ENCODE measurements at regions not wholly inside any gene's neighbourhood (a gene's known extent, or its start where the extent isn't known, plus 50 kb on each side); places are given as distances from the start of the nearest gene placed in this dataset.

DNA sequence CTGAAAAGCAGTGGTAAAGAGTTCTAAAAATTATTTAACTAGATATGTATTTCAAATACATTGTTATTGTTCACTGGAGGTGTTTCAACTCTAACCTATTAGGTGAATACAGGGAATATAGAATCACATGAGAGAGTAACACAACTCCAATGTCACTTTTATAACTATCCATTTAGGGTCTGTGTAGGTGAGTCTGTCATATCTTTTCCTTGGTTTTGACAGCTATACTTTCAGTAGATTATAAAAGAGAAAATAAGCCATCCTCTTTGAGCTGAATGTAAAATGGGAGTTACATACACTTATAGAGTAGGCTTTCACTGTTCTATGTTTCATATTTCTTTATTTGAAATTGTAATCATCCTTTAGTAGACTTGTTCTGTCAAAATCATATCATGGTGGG is 2321.0 kb downstream of the PCDH9 start:
- H3K4me3 ChIP-seq (ENCODE audit: low read depth, low read length): no peak overlapping the region
- TF ChIP-seq, protein P1, sequence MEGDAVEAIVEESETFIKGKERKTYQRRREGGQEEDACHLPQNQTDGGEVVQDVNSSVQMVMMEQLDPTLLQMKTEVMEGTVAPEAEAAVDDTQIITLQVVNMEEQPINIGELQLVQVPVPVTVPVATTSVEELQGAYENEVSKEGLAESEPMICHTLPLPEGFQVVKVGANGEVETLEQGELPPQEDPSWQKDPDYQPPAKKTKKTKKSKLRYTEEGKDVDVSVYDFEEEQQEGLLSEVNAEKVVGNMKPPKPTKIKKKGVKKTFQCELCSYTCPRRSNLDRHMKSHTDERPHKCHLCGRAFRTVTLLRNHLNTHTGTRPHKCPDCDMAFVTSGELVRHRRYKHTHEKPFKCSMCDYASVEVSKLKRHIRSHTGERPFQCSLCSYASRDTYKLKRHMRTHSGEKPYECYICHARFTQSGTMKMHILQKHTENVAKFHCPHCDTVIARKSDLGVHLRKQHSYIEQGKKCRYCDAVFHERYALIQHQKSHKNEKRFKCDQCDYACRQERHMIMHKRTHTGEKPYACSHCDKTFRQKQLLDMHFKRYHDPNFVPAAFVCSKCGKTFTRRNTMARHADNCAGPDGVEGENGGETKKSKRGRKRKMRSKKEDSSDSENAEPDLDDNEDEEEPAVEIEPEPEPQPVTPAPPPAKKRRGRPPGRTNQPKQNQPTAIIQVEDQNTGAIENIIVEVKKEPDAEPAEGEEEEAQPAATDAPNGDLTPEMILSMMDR (IDR thresholded peaks at IDR 0.05; ENCODE audit: borderline replicate concordance, insufficient read depth, low read depth, low read length): no peak

GRCh38 chr13:64900039-64900438 is 2330.1 kb downstream of the PCDH9 start:
- H3K4me3 ChIP-seq (ENCODE audit: low read depth, low read length): no peak overlapping the region
- TF ChIP-seq, protein P1 (IDR thresholded peaks at IDR 0.05; ENCODE audit: borderline replicate concordance, insufficient read depth, low read depth, low read length): no peak

DNA sequence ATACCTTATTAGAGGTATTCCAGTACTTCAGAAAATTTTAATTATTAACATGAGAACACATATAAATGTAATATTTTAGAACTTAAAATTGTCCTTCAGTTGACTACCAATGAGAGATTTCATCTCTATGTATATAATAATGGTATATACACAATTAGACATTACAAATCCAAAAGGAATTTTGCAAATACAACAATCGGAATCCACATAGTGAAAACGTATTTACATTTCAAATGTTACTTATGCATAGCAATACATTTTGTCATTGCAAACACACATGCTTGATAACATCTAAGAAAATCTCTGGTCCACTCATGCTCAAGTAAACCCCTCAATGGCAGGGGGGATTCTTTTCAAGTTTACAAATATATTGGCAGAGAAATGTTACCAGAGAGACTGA is 2345.2 kb downstream of the PCDH9 start:
- H3K4me3 ChIP-seq (ENCODE audit: low read depth, low read length): no peak overlapping the region
- TF ChIP-seq, protein P1 (IDR thresholded peaks at IDR 0.05; ENCODE audit: borderline replicate concordance, insufficient read depth, low read depth, low read length): no peak

DNA sequence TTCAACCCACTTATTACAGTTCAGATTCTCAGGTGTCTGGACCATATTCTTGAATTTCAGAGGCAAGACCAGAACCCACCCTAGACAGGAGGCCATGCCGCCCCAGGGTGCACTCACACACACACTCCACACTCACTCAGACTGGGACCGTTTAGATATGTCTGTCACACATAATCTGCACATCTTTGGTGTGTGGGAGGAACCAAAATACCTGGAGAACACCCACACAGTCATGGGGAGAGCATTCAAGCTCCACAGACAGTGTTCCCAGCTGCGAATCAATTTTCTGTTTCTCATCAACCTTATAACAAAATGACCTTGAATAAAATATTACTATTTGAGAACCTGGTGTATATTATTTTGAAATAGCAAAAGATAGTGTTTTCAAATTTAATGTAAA is 2353.0 kb downstream of the PCDH9 start:
- H3K4me3 ChIP-seq (ENCODE audit: low read depth, low read length): no peak overlapping the region
- TF ChIP-seq, protein P1 (IDR thresholded peaks at IDR 0.05; ENCODE audit: borderline replicate concordance, insufficient read depth, low read depth, low read length): no peak

DNA sequence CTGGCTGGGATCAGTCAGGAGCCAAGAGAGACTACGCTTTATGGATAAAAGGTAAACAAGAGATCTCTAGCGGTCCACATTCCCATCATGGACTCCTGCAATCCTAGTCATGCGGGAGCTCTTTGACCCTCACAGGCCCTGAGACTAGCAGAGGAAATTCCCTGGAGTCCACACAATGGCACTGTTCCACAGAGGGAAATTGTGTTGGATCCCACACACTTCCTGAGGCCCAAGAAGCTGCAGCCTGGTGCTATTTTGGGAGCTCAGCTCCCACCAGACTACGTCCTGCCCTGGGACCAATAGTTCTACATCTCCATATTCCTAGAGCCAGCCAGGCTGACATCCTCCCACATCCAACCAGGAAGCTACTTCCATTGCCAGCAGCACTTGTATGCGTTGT is 2358.4 kb downstream of the PCDH9 start:
- TF ChIP-seq, protein P1 (IDR thresholded peaks at IDR 0.05; ENCODE audit: borderline replicate concordance, insufficient read depth, low read depth, low read length): no peak
- H3K4me3 ChIP-seq (ENCODE audit: low read depth, low read length): no peak overlapping the region

- TF ChIP-seq, protein P1 (IDR thresholded peaks at IDR 0.05; ENCODE audit: borderline replicate concordance, insufficient read depth, low read depth, low read length): no peak
Measured at GRCh38 chr13:64869539-64869938, 2360.6 kb downstream of the PCDH9 start.

GRCh38 chr13:64867856-64868255 is 2362.3 kb downstream of the PCDH9 start:
- H3K4me3 ChIP-seq (ENCODE audit: low read depth, low read length): no peak overlapping the region
- TF ChIP-seq, protein P1 (IDR thresholded peaks at IDR 0.05; ENCODE audit: borderline replicate concordance, insufficient read depth, low read depth, low read length): no peak

More at GRCh38 chr13:64869539-64869938, 2360.6 kb downstream of the PCDH9 start:
- no peak overlapping the region for H3K4me3 ChIP-seq (ENCODE audit: low read depth, low read length)
